T-helper 2 cell treated with Interferon-gamma antibody and Interleukin-4, amounts not matched to agents 100 ng/mL and 5 ng/mL, for 36 hours (primary cell): ENCODE measurements at regions not wholly inside any gene's neighbourhood (a gene's known extent, or its start where the extent isn't known, plus 50 kb on each side); places are given as distances from the start of the nearest gene placed in this dataset.

Experiments used
- intact Hi-C: fragments of 100-400 bp; cut with micrococcal nuclease; formaldehyde crosslinking; loops from one replicate; pipeline ENCODE4 v1.15.1; 2023

DNA sequence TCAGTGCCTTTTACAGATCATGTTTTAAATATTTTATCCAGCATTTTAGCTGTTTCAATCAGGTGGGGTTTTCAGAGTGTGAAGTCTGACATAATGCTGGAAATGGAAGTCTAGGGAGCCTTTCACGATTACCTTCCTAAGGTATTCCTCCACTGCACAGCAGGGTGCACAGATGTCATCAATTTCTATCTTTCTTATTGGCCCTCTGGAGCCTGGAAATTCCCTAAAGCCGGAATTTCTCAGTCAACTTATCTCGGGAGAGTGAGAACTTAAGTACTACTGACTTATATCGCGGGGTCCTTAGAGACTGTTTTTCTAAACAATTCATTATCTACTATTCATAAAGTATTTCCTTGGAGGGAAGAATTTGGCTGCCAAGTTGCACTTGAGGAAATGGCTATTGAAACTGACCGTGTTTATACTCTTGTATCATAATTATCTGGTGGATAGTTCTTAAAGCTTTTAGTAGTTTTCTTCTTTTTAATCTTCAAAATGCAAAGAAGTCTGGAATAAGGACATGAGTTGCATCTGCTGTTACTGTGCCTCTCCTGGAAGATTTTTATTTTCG lies 311.8 kb upstream of the B3GALT2 start:
- intact Hi-C loops: no loop called here

DNA sequence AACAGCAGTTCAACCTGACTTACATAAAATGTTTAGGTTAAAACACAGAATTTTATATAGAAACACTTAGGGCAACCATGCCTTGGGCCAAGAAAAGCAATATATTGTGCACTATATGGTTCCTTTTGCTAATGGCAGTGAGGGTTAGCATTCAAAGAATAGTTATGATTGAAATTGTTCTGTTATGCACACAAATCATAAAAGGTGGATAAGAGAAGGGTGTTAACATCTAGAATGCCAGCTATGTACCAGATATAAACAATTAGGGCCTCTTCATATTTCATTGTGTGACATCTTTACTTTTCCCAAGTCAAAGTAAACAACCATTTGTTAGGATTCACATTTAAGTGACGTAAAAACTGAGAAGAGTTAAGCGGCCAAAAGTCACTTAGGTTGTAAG lies 308.0 kb upstream of the B3GALT2 start:
- intact Hi-C loops: no loop called here

DNA sequence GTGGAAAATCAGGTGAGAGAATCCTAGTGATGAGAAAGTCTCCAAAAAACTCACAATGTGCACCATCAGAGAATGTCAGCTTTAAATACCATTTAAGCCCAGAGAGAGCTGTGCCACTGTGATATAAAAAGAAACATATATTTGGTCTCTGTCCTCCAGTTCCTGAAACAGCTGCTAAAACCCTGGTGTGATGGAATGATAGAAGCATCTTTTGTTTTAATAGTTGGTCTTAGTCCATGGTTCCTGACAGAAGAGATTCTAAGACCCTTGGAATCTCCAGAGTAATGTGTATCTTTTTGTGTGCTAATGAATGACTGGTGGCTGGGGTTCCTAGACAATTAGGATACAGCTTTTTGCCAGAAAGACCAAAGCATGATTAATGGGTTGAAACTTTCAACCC lies 302.8 kb upstream of the B3GALT2 start:
- intact Hi-C loops: no loop called here

DNA sequence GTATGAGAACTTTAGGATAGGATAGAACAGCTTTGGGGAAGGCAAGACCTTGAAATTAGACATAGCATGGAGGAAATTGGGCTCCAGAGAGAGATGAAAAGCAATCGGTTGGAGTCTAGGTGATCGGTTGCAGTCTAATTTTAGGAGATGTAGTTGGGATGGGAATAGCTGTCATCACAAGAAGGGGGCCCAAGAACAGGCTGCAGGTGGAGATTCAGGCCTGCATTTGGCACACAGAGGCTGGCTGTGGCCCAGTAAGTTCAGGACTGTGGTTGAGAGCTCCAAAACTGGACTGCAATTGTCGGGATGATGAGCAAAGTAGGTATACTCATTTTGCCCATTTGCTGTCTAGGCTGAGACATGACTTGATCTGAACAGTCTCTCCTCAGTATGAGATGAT lies 301.3 kb upstream of the B3GALT2 start:
- intact Hi-C loops: no loop called here

DNA sequence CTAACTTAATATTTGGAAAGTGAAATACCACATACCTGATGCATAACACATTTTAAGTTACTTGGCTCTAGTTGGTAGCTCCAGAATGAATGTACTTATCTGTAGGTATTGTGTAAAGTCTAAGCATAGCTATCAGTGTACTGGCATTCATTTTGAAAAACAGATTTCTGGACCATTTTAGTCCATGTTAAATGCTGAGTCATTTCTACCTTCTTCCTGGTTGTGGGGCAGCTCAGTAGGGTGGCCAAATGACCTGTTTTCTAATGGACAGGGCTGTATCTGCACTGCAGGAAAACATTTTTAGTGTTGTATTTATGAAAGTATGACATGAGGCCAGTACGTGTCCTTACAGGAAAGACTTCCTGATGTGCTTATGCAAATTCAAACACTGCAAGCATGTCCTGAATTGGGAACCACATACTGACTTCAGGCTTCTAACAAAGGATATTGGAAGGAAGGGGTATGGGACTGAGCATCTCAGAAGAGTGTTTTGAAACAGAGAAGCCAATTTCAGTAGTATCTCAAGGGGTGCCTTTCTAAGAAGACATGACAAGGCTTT lies 300.3 kb upstream of the B3GALT2 start:
- intact Hi-C loops: no loop called here

DNA sequence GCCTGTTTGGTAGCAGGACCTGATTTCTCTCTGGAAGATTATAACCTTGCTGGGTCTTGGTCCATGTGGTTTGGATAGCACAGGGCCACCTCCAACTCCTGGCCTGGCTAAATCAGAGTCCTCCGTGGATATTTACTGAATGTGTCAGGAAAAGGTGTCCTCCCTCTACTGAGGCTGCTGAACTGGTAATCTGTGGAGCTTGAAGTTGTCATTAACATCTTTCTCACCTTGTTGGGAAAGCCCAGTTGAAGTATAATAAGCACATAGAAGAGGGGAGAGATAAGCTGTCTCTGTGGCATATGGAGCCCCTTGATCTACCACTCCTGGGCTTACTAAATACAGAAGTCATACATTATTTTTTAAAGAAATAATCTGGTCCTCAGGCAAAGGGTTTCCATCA lies 294.3 kb upstream of the B3GALT2 start:
- intact Hi-C loops: no loop called here

DNA sequence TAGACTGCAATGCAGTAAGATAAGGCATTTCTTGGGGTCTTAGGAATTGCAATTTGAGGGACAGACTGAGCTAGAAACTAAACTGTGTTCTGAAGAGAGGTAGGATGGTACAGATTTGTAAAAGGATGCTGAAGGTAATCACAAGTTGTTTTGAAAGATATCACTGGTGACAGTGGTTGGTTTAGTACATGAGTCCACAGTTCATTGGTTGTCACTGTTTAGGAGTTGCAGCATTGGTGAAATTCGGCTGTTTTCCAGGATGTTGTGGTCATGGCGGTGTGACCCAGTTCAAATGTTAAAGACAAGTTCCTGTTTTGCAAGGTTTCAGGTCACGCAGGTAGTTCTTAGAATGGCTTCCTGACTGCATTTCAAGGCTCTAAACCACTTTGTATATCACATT lies 292.8 kb upstream of the B3GALT2 start:
- intact Hi-C loops: loop anchor here (1.0 to 5.0 kb wide), 7 partner anchors 16 to 573 kb away; partner anchors contain the start of gene CDC73

DNA sequence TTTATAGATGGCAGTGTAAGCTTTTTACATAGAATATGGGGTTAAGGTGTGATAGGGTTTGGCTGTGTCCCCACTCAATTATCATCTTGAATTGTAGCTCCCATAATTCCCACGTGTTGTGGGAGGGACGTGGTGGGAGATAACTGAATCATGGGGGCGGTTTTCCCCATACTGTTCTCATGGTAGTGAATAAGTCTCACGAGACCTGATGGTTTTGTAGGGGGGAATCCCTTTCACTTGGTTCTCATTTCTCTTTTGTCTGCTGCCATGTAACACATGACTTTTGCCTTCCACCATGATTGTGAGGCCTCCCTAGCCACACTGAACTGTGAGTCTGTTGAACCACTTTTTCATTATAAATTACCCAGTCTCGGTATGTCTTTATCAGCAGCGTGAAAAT lies 290.3 kb upstream of the B3GALT2 start:
- intact Hi-C loops: loop anchor here (5.0 kb wide), 2 partner anchors 226 to 576 kb away; no protein-coding TSS in a partner anchor

DNA sequence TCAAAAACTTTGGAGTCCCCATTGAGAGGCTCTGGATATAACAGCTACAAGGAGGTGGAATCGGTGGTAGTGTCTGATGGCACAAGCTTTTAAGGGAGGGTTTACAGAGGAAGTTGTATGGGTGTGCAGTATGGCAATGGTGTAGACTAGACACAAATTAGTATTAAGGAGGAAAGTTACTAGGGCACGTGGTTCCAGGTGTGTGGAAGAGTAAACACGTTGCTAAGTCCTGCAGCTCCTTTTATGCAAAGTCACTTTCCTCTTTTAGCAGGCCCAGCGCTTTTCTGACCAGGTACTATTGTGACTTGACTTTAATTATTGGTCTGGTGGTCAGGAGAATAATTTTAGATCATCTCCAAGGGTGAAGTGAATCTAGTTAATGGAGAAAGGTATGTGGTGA lies 287.5 kb upstream of the B3GALT2 start:
- intact Hi-C loops: no loop called here

DNA sequence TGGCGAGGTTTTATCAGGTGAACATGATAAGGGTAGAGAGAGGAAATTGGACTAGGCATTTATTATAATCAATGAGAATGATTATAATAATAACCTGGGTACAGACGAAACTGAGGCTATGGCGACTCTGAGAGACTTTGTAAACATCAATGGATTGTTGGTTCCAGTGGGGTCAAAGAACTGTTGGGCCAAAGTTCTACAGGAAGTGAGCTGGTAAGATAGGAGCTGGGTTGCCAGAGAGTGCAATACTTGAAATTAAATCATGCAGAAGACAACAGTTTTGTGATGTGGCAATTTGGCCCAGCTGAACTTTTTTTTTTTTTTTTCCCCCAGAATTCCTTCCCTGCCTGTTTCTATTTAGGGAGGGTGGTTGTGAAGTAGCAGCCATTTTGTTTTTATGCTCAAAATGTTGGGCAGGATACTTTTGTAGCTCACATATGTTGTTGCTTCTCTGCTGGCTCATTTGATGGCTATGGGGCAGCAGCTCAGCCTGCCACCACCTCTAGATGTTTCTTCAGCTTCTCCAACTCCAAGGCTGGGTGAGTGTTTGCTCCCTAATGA lies 286.5 kb upstream of the B3GALT2 start:
- intact Hi-C loops: no loop called here

DNA sequence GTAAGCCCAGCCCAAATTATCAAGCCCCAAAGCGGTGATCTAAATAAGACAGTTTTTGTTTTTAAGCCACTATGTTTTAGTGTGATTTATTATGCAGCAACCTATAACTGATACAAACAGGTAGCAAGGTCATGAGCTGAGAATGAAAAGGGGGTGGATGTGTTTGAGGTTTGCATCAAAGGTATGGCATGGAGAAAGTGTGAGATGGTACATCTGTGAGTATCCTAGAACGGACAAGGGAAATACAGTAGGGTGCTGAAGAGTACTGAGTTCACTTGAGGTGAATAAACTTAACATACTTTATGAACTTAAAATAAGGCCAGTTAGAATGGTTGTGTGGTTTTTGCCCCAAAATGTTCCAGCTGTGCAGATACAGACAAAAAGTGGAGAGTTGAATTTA lies 286.0 kb upstream of the B3GALT2 start:
- intact Hi-C loops: no loop called here

DNA sequence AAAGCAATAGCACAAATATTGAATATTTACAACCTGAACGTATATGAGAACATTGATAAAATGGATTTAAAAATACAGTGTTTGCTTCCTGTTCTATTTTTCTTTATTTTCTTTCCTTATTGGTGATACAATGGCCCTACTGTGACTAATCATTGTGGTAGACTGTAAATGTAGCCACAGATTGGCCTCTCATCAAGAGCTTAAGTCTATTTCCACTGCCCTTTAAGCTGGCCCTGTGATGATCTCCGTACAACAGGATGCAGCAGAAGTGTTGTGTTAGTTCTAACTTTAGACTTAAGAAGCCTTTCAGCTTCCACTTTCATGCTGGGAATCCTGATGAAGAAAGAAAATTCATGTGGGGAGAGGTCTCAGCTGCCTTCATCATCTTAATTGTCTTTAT lies 285.6 kb upstream of the B3GALT2 start:
- intact Hi-C loops: no loop called here

DNA sequence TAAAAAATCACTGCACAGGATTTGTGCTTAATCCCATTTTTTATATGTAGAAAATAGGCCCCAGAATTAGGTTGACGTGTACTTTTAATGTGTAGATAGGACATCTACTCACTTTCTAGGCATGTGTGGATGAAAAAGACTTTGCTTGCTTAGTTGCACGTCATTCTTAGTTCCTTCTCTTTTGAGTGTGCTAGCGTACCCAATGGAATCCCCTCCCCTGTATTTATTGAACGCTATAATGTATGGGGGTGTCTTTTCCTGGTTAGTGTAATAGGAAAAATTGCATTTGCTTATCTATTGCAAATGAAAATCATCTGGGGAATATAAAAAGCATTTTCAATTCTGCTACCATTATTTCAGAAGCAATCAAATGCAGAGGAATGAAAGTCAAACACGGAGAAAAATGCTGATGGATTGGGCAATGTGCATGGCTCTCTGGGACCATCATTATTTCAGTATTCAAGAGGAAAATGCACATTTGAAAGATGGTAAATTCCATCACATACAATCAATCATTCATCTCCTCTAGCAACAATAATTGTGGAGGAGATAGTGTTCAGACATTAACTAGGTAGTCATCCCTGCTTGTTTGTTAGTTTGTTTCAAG lies 277.0 kb upstream of the B3GALT2 start:
- intact Hi-C loops: loop anchor here (2.0 kb wide), 2 partner anchors 15 to 45 kb away; no protein-coding TSS in a partner anchor

DNA sequence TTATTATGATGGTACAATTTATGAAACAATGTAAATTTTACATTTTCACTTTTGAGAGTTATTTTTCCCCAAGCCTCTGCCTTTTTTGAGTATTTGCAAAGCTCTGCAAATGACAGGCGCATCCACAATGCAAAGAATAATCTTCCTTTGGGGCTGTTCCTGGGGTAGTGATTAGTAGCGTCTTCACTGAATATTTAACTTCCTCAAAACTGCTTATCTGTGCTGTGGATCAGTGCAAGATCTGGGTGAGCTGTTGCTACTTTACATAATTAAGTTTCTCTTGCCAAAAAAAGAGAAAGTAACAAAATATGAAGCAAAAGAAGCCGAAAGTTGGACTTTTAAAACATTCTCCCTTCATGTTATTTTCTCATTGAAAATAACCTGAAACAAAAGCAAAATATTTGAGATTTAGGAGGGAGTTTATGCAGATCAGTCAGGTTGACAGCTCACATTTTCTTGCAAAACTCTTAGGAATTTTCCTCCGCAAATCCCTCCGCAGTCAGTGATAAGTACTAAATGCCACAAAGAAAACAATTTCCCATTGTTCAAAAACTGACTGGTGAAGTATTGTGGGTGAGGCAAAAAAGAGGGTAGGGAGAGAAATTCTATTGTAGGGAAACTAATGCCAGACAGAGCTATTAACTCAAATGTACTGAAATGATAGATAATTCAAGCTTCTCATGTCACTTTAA lies 276.4 kb upstream of the B3GALT2 start:
- intact Hi-C loops: loop anchor here (2.0 kb wide), 2 partner anchors 16 to 44 kb away; no protein-coding TSS in a partner anchor

DNA sequence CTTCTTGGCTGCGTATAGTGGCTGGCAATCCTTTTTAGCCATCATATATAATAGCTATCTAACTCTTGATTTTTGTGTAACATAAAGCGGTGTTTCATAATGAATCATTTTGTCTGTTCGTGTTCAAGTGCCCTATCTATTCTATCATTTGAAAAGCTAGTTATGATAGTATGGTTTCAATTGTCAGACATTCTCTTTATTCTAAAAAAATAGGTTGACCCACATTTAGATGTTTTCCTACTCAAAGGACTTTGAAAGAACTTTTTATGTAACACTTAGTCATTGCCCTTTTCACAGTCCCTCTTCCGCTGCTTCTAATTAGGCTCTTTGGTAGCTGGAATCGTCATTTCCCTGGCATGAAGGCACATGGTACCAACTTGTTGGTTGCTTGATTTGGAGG lies 272.2 kb upstream of the B3GALT2 start:
- intact Hi-C loops: loop anchor here (5.0 kb wide), 1 partner anchor 79 kb away; no protein-coding TSS in a partner anchor

DNA sequence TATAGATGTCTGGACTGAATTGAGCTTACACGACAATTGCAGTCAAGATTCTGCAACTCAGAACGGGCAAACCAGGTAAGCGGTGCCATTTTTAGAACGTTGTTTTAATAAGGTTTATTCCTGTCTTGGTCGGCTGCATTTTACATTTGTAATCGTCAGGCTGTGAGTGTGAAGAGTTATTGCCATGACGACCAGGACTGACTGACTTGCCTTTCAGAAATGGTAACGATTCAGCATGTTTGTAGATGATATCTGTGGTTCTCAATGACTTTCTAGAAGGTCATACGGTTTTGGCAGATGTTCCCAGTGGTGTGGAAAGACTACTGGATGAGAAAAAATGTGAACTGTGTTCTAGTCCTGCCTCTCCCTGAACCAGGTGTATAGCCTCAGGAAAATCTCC lies 271.3 kb upstream of the B3GALT2 start:
- intact Hi-C loops: loop anchor here (5.0 kb wide), 1 partner anchor 80 kb away; no protein-coding TSS in a partner anchor

DNA sequence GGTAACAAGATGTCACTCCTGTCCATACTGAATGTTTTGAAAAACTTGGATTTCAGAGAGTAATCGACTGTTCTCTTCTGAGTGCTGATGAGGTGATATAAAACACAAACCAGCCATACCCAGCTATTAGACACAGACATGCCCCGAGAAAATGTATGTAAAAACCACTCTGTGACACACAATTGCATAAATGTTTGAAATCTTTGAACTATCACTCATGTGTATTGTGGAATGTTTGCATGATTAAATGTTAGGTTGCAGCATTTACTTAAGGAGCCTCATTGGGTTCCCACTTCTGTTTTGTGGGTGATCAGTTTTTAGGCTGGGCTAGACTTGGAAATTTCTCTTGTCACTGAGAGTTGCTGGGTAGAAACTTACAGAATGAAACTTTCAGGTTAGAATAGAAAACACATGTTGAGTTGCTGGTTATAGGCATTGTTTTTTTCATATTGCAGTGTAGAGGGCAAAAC lies 270.4 kb upstream of the B3GALT2 start:
- intact Hi-C loops: loop anchor here (5.0 kb wide), 1 partner anchor 80 kb away; no protein-coding TSS in a partner anchor

DNA sequence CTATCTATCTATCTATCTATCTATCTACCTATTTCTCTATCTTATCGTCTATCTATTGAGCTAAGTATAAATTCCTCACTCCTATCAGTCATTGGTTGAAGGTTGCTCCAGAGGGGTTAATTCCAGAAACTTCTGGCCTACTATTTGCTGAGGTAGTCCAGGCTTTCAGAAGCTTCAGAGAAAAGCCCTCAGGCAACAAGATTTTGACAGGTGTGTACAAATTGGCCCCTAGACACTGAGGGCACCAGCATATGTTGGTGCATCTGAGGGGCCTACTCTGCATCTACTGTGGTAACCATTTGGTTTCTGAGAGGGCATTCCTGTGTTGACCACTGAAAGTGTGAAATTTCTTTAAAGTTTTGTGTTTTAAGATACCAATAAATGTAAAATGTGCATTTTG lies 265.2 kb upstream of the B3GALT2 start:
- intact Hi-C loops: no loop called here

DNA sequence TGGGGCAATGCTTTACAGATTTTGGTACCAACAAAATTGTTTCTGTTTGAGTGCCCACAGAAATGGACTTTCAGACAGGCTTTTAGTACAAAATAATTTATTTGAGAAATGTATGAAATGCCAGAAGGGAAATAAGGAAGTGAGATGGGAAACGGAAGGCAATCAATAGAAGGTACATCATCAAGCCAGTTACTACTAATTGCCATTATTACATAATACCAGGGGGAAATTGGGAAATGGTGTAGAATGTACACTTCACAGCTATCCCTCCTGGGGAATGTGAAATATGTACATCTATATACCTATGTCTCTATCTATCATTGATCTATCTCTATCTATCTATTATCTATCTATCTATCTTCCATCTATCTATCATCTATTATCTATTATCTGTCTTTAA lies 264.6 kb upstream of the B3GALT2 start:
- intact Hi-C loops: no loop called here

DNA sequence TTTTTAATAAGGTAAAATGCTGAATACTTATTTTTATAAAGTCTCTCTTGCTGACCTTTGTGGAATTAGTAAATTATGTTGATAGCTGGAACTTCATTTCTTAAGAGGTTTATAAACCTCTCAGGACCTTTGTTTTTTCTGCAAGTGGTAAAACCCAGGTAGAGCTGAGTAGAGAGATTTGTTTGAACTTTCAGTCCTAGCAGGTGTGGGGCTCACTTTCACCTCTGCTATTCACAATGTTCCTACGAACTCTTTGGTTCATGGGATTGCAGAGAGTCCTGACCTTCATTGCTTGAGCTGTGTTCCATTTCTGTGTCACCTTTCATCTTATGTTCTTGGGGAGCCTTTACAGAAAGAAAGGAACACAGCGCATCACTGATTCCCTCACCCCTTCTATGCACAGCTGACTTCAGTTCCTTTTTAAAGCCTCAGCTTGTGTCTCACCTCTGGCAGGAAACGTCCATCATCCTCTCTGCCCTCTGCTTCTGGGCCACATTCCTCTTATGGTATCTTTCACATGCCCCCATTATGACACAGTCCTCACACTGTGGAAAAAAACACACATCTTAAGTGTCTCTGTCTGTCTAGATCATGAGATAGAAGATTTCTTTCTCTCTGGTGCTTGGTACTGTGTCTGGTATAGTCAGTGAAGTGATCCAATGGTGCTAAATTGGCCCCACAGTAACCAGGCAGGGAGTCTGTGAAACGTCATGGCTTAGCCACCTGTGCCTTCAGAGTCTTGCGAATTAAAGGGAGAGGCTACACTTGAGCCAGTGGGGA lies 262.5 kb upstream of the B3GALT2 start:
- intact Hi-C loops: no loop called here

DNA sequence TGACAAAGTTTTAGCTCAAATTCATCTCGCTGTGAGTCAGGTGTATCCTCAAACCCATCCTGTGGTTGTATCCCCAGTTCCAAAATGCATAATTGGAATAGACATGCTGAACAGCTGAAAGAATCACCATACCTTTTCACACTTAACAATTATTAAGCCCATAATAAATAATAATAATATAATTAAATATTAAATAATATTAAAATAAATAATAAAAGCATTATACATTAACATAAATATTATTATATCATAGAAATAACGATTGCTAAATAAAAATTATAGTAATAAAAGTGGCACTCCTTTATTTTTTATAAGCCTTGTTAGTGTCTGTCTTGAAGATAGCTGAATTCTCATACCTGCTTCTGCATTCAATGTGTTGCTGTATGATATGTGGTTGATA lies 257.5 kb upstream of the B3GALT2 start:
- intact Hi-C loops: loop anchor here (2.0 kb wide), 1 partner anchor 15 kb away; no protein-coding TSS in a partner anchor
